Activated CD4-positive, alpha-beta memory T cell treated with anti-CD3 and anti-CD28 coated beads, Interleukin-2, amount 10 ng/mL, durations not matched to agents 7 days and 5 days (primary cell): ENCODE measurements at regions not wholly inside any gene's neighbourhood (a gene's known extent, or its start where the extent isn't known, plus 50 kb on each side); places are given as distances from the start of the nearest gene placed in this dataset.

ENCODE experiments used
- CTCF ChIA-PET: fragments of 350-600 bp; sonication (Branson Sonifier 250); formaldehyde crosslinking; loops from one replicate; lab custom pipeline; 2021; ENCODE audit warnings: antibody characterized with exemption, inconsistent platforms; lab: Charles Lee
- POLR2A ChIA-PET: fragments of 350-600 bp; sonication (Branson Sonifier 250); formaldehyde crosslinking; loops from one replicate; lab custom pipeline; 2021; ENCODE audit warnings: antibody characterized with exemption; lab: Charles Lee
- DNase-seq: peaks from one replicate; pipeline ENCODE4 v3.0.0-alpha.2; 2020
- H3K27ac Mint-ChIP-seq: one replicate; pipeline ENCODE4 v1.8.0; 2021; ENCODE audit warnings: mild to moderate bottlenecking, mixed read lengths
- H3K27me3 Mint-ChIP-seq: one replicate; pipeline ENCODE4 v1.8.0; 2021; ENCODE audit warnings: mixed read lengths
- H3K36me3 Mint-ChIP-seq: one replicate; pipeline ENCODE4 v1.8.0; 2021; ENCODE audit warnings: low read depth, mixed read lengths
- H3K4me1 Mint-ChIP-seq: one replicate; pipeline ENCODE4 v1.8.0; 2021; ENCODE audit warnings: mixed read lengths
- H3K4me3 Mint-ChIP-seq: one replicate; pipeline ENCODE4 v1.8.0; 2021; ENCODE audit warnings: mild to moderate bottlenecking, mixed read lengths
- H3K9me3 Mint-ChIP-seq: one replicate; pipeline ENCODE4 v1.8.0; 2021; ENCODE audit warnings: mixed read lengths

GRCh38 chr21:35481005-35481404 lies 431.9 kb upstream of the RUNX1 start:
- Mint-ChIP-seq H3K4me3 (no peak overlapping the region), H3K36me3 (no peaks in the 10 kb centered on the region), H3K27me3 (peaks cover 24% of the 10 kb centered on the region), H3K9me3 (no peaks in the 10 kb centered on the region), H3K27ac (no peak overlapping the region), H3K4me1 (peaks cover 25% of the 10 kb centered on the region)
- ChIA-PET CTCF (no interaction called here), POLR2A (no interaction called here)
- DNase-seq, result no peak

GRCh38 chr21:35479529-35479928 lies 430.4 kb upstream of the RUNX1 start:
- CTCF ChIA-PET, result no interaction called here
- POLR2A ChIA-PET, result no interaction called here

GRCh38 chr21:35479065-35479448 lies 430.0 kb upstream of the RUNX1 start:
- no peak for DNase-seq
- Mint-ChIP-seq H3K36me3 (no peaks in the 10 kb centered on the region), H3K4me1 (peaks cover 27% of the 10 kb centered on the region), H3K27me3 (peaks cover 13% of the 10 kb centered on the region), H3K4me3 (no peak overlapping the region), H3K27ac (no peak overlapping the region), H3K9me3 (no peaks in the 10 kb centered on the region)
- ChIA-PET CTCF (no interaction called here), POLR2A (no interaction called here)

More at GRCh38 chr21:35479529-35479928, 430.4 kb upstream of the RUNX1 start:
- Mint-ChIP-seq H3K4me1 (peaks cover 32% of the 10 kb centered on the region), H3K9me3 (no peaks in the 10 kb centered on the region), H3K4me3 (no peak overlapping the region), H3K27ac (no peak overlapping the region), H3K27me3 (peaks cover 17% of the 10 kb centered on the region), H3K36me3 (no peaks in the 10 kb centered on the region)
- DNase-seq, result no peak

GRCh38 chr21:35478161-35479064 lies 429.3 kb upstream of the RUNX1 start:
- no peaks in the 10 kb centered on the region for H3K36me3 Mint-ChIP-seq
- H3K9me3 Mint-ChIP-seq, result no peaks in the 10 kb centered on the region
- H3K4me3 Mint-ChIP-seq, result no peak overlapping the region
- H3K27me3 Mint-ChIP-seq, result peaks cover 13% of the 10 kb centered on the region
- H3K4me1 Mint-ChIP-seq, result peaks cover 23% of the 10 kb centered on the region
- POLR2A ChIA-PET, result no interaction called here
- H3K27ac Mint-ChIP-seq, result no peak overlapping the region
- CTCF ChIA-PET, result no interaction called here
- DNase-seq, result no peak

GRCh38 chr21:35477622-35478021 lies 428.5 kb upstream of the RUNX1 start:
- ChIA-PET POLR2A (no interaction called here), CTCF (no interaction called here)
- Mint-ChIP-seq H3K27ac (no peak overlapping the region), H3K4me1 (peaks cover 20% of the 10 kb centered on the region), H3K36me3 (no peaks in the 10 kb centered on the region), H3K27me3 (peaks cover 20% of the 10 kb centered on the region), H3K9me3 (no peaks in the 10 kb centered on the region), H3K4me3 (no peak overlapping the region)
- no peak for DNase-seq

- Mint-ChIP-seq H3K4me3 (no peak overlapping the region), H3K27ac (no peak overlapping the region), H3K9me3 (no peaks in the 10 kb centered on the region), H3K27me3 (peaks cover 16% of the 10 kb centered on the region), H3K4me1 (peaks cover 19% of the 10 kb centered on the region), H3K36me3 (no peaks in the 10 kb centered on the region)
- ChIA-PET CTCF (no interaction called here), POLR2A (no interaction called here)
- DNase-seq, result no peak
Observed at GRCh38 chr21:35476621-35477395, 427.7 kb upstream of the RUNX1 start.

- Mint-ChIP-seq H3K4me1 (peaks cover 19% of the 10 kb centered on the region), H3K9me3 (no peaks in the 10 kb centered on the region), H3K27me3 (peaks cover 15% of the 10 kb centered on the region), H3K36me3 (no peaks in the 10 kb centered on the region), H3K4me3 (no peak overlapping the region), H3K27ac (peak overlapping the region; percentile 0)
- ChIA-PET CTCF (no interaction called here), POLR2A (no interaction called here)
- DNase-seq, result no peak
Observed at GRCh38 chr21:35475762-35476161, 426.7 kb upstream of the RUNX1 start.

GRCh38 chr21:35475009-35475408 lies 425.9 kb upstream of the RUNX1 start:
- ChIA-PET CTCF (no interaction called here), POLR2A (no interaction called here)
- no peaks in the 10 kb centered on the region for H3K36me3 Mint-ChIP-seq
- DNase-seq, result no peak
- H3K27ac Mint-ChIP-seq, result no peak overlapping the region
- peaks cover 19% of the 10 kb centered on the region for H3K4me1 Mint-ChIP-seq
- H3K9me3 Mint-ChIP-seq, result no peaks in the 10 kb centered on the region
- H3K27me3 Mint-ChIP-seq, result peaks cover 15% of the 10 kb centered on the region
- no peak overlapping the region for H3K4me3 Mint-ChIP-seq

GRCh38 chr21:35473496-35473895 lies 424.4 kb upstream of the RUNX1 start:
- POLR2A ChIA-PET, result no interaction called here
- H3K4me1 Mint-ChIP-seq, result peaks cover 19% of the 10 kb centered on the region
- no peak overlapping the region for H3K4me3 Mint-ChIP-seq
- no peaks in the 10 kb centered on the region for H3K9me3 Mint-ChIP-seq
- CTCF ChIA-PET, result no interaction called here
- no peak for DNase-seq
- no peaks in the 10 kb centered on the region for H3K36me3 Mint-ChIP-seq
- H3K27me3 Mint-ChIP-seq, result peaks cover 13% of the 10 kb centered on the region
- H3K27ac Mint-ChIP-seq, result no peak overlapping the region

- no peak for DNase-seq
- H3K27me3 Mint-ChIP-seq, result peaks cover 10% of the 10 kb centered on the region
- POLR2A ChIA-PET, result no interaction called here
- H3K4me1 Mint-ChIP-seq, result peaks cover 2% of the 10 kb centered on the region
- no peaks in the 10 kb centered on the region for H3K36me3 Mint-ChIP-seq
- peaks cover 4% of the 10 kb centered on the region for H3K9me3 Mint-ChIP-seq
- H3K4me3 Mint-ChIP-seq, result no peak overlapping the region
- no peak overlapping the region for H3K27ac Mint-ChIP-seq
- CTCF ChIA-PET, result no interaction called here
Observed at GRCh38 chr21:35470522-35470921, 421.4 kb upstream of the RUNX1 start.

GRCh38 chr21:35469498-35469897 lies 420.4 kb upstream of the RUNX1 start:
- ChIA-PET POLR2A (no interaction called here), CTCF (no interaction called here)
- no peaks in the 10 kb centered on the region for H3K36me3 Mint-ChIP-seq
- peaks cover 4% of the 10 kb centered on the region for H3K9me3 Mint-ChIP-seq
- H3K27ac Mint-ChIP-seq, result no peak overlapping the region
- H3K27me3 Mint-ChIP-seq, result peaks cover 10% of the 10 kb centered on the region
- no peak overlapping the region for H3K4me3 Mint-ChIP-seq
- no peak for DNase-seq
- H3K4me1 Mint-ChIP-seq, result no peaks in the 10 kb centered on the region

- no peak for DNase-seq
- ChIA-PET POLR2A (no interaction called here), CTCF (interaction anchor here (0.6 kb wide), 1 partner anchor 569 kb away, joined by 3 read pairs; no protein-coding TSS in a partner anchor)
- peaks cover 4% of the 10 kb centered on the region for H3K9me3 Mint-ChIP-seq
- no peaks in the 10 kb centered on the region for H3K4me1 Mint-ChIP-seq
- H3K27me3 Mint-ChIP-seq, result peaks cover 10% of the 10 kb centered on the region
- no peak overlapping the region for H3K4me3 Mint-ChIP-seq
- no peak overlapping the region for H3K27ac Mint-ChIP-seq
- no peaks in the 10 kb centered on the region for H3K36me3 Mint-ChIP-seq
Observed at GRCh38 chr21:35468991-35469390, 419.9 kb upstream of the RUNX1 start.

- POLR2A ChIA-PET, result no interaction called here
- DNase-seq, result no peak
Observed at GRCh38 chr21:35467566-35467965, 418.5 kb upstream of the RUNX1 start.

More at GRCh38 chr21:35467566-35467965, 418.5 kb upstream of the RUNX1 start:
- CTCF ChIA-PET, result no interaction called here
- H3K9me3 Mint-ChIP-seq, result peaks cover 4% of the 10 kb centered on the region
- no peak overlapping the region for H3K4me3 Mint-ChIP-seq
- no peaks in the 10 kb centered on the region for H3K4me1 Mint-ChIP-seq
- H3K27ac Mint-ChIP-seq, result no peak overlapping the region
- H3K36me3 Mint-ChIP-seq, result no peaks in the 10 kb centered on the region
- peaks cover under 1% of the 10 kb centered on the region for H3K27me3 Mint-ChIP-seq
